SHP77 (cell line): ENCODE measurements at regions not wholly inside any gene's neighbourhood (a gene's known extent, or its start where the extent isn't known, plus 50 kb on each side); places are given as distances from the start of the nearest gene placed in this dataset.

Experiments
- DNase-seq, 2 experiments: peaks; one replicate each; lab custom pipeline; 2025; lab: John Stamatoyannopoulos, UW

GRCh38 chr13:67355812-67356476, 125.8 kb upstream of the PCDH9 start:
- DNase-seq, result no peak

GRCh38 chr13:67353941-67354340, 123.8 kb upstream of the PCDH9 start:
- DNase-seq, result no peak

- DNase-seq, result no peak
Observed at GRCh38 chr13:67353031-67353430, 122.9 kb upstream of the PCDH9 start.

- DNase-seq, result no peak
Observed at GRCh38 chr13:67351909-67352308, 121.8 kb upstream of the PCDH9 start.

- DNase-seq, result no peak
Observed at GRCh38 chr13:67351114-67351513, 121.0 kb upstream of the PCDH9 start.

GRCh38 chr13:67343777-67344176, 113.6 kb upstream of the PCDH9 start:
- DNase-seq, result no peak

GRCh38 chr13:67341406-67341805, 111.3 kb upstream of the PCDH9 start:
- no peak for DNase-seq

GRCh38 chr13:67330149-67330548, 100.0 kb upstream of the PCDH9 start:
- DNase-seq, result no peak

- no peak for DNase-seq
Observed at GRCh38 chr13:67328895-67329294, 98.8 kb upstream of the PCDH9 start.

- no peak for DNase-seq
Observed at GRCh38 chr13:67318860-67319259, 88.7 kb upstream of the PCDH9 start.

- no peak for DNase-seq
Observed at GRCh38 chr13:67318398-67318797, 88.3 kb upstream of the PCDH9 start.

- no peak for DNase-seq
Observed at GRCh38 chr13:67314405-67314804, 84.3 kb upstream of the PCDH9 start.

GRCh38 chr13:67308004-67308772, 78.1 kb upstream of the PCDH9 start:
- no peak for DNase-seq

GRCh38 chr13:67306742-67307141, 76.6 kb upstream of the PCDH9 start:
- no peak for DNase-seq

GRCh38 chr13:67303661-67304333, 73.7 kb upstream of the PCDH9 start:
- DNase-seq, result no peak

GRCh38 chr13:67299751-67300150, 69.6 kb upstream of the PCDH9 start:
- no peak for DNase-seq

- no peak for DNase-seq
Observed at GRCh38 chr13:67299072-67299635, 69.0 kb upstream of the PCDH9 start.

GRCh38 chr13:67298297-67298696, 68.2 kb upstream of the PCDH9 start:
- DNase-seq, result no peak

- DNase-seq, result no peak
Observed at GRCh38 chr13:67296511-67296910, 66.4 kb upstream of the PCDH9 start.

GRCh38 chr13:67292886-67293285, 62.8 kb upstream of the PCDH9 start:
- DNase-seq, result no peak

GRCh38 chr13:67285611-67286010, 55.5 kb upstream of the PCDH9 start:
- no peak for DNase-seq

- no peak for DNase-seq
Observed at GRCh38 chr13:67283637-67284036, 53.5 kb upstream of the PCDH9 start.

GRCh38 chr13:67281466-67281865, 51.3 kb upstream of the PCDH9 start:
- no peak for DNase-seq
